ENCODE measurements at regions not wholly inside any gene's neighbourhood (a gene's known extent, or its start where the extent isn't known, plus 50 kb on each side); places are given as distances from the start of the nearest gene placed in this dataset.

DNA sequence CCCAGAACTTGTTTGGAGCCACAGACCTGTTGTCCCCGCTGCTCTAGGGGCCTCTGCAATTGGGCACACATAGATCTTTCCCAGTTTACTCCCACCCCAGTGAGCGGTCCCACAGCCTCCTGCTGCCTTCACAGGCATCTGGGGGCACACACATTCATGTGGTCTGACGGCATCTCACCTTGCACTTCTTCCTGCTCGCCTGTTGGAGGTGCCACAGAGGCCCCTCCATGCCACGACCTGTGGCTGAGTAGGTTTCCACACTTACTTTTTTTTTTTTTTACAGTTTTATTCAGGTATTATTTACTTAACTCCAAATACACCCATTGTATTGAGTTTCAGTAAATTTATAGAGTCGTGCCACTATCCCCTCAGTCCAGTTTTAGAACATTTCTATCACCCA is 68.9 kb upstream of the SEPTIN5 start (continued):
- TF ChIP-seq, protein P1, sequence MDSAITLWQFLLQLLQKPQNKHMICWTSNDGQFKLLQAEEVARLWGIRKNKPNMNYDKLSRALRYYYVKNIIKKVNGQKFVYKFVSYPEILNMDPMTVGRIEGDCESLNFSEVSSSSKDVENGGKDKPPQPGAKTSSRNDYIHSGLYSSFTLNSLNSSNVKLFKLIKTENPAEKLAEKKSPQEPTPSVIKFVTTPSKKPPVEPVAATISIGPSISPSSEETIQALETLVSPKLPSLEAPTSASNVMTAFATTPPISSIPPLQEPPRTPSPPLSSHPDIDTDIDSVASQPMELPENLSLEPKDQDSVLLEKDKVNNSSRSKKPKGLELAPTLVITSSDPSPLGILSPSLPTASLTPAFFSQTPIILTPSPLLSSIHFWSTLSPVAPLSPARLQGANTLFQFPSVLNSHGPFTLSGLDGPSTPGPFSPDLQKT (IDR thresholded peaks at IDR 0.05; ENCODE audit: borderline replicate concordance, low read depth, low read length) = no peak
- TF ChIP-seq OVOL3 (tag by site-specific recombination; IDR thresholded peaks at IDR 0.05) (no peak), KLF10 (tag by site-specific recombination; IDR thresholded peaks at IDR 0.05) (no peak)

DNA sequence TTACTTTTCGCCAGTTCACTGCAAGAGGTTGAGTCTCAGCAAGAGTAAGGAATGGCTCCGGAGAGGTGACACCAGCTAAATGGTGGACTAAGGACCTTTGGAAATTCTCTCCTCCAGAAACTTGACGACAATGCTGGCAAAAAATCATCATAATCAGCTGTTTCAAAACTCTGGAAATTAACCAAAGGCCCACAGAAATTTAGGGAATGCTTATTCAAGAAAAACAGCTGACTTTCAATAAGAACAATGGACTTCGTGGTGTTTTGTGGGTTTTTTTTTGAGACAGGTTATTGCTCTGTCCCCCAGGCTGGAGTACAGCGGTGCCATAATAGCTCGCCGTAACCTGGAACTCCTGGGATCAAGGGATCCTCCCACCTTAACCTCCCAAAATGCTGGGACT is 68.4 kb upstream of the SEPTIN5 start:
- ChIA-PET POLR2A (no interaction called here), CTCF (interaction anchor here (0.6 to 1.6 kb wide), 3 partner anchors 15 to 99 kb away, joined by 3 to 4 read pairs (median 4); no protein-coding TSS in a partner anchor)
- no peaks in the 10 kb centered on the region for H3K36me3 ChIP-seq (ENCODE audit: control insufficient read depth in 2 of 2, insufficient read depth in 1 of 2, low read length in 2 of 2)
- TF ChIP-seq ZNF138 (tag by site-specific recombination; IDR thresholded peaks at IDR 0.05; ENCODE audit: borderline replicate concordance) = no peak
- TF ChIP-seq, protein P2, sequence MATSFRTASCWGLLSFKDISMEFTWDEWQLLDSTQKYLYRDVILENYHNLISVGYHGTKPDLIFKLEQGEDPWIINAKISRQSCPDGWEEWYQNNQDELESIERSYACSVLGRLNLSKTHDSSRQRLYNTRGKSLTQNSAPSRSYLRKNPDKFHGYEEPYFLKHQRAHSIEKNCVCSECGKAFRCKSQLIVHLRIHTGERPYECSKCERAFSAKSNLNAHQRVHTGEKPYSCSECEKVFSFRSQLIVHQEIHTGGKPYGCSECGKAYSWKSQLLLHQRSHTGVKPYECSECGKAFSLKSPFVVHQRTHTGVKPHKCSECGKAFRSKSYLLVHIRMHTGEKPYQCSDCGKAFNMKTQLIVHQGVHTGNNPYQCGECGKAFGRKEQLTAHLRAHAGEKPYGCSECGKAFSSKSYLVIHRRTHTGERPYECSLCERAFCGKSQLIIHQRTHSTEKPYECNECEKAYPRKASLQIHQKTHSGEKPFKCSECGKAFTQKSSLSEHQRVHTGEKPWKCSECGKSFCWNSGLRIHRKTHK (tag by site-specific recombination; IDR thresholded peaks at IDR 0.05) = no peak
- TF ChIP-seq, protein P3, sequence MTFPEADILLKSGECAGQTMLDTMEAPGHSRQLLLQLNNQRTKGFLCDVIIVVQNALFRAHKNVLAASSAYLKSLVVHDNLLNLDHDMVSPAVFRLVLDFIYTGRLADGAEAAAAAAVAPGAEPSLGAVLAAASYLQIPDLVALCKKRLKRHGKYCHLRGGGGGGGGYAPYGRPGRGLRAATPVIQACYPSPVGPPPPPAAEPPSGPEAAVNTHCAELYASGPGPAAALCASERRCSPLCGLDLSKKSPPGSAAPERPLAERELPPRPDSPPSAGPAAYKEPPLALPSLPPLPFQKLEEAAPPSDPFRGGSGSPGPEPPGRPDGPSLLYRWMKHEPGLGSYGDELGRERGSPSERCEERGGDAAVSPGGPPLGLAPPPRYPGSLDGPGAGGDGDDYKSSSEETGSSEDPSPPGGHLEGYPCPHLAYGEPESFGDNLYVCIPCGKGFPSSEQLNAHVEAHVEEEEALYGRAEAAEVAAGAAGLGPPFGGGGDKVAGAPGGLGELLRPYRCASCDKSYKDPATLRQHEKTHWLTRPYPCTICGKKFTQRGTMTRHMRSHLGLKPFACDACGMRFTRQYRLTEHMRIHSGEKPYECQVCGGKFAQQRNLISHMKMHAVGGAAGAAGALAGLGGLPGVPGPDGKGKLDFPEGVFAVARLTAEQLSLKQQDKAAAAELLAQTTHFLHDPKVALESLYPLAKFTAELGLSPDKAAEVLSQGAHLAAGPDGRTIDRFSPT (tag by site-specific recombination; IDR thresholded peaks at IDR 0.05) = no peak
- no peak for TF ChIP-seq GLI2 (tag by site-specific recombination; IDR thresholded peaks at IDR 0.05; ENCODE audit: borderline replicate concordance, low read depth)
- TF ChIP-seq ZNF777 (tag by site-specific recombination; IDR thresholded peaks at IDR 0.05; ENCODE audit: borderline replicate concordance) = no peak
- no peak for TF ChIP-seq ZNF792 (tag by site-specific recombination; IDR thresholded peaks at IDR 0.05)
- TF ChIP-seq ZNF37A (tag by site-specific recombination; IDR thresholded peaks at IDR 0.05) = no peak
- H3K9me3 ChIP-seq (ENCODE audit: control insufficient read depth, insufficient read depth, low read depth, low read length) = no peaks in the 10 kb centered on the region
- H3K4me1 ChIP-seq (ENCODE audit: control insufficient read depth, insufficient read depth, low read length) = no peaks in the 10 kb centered on the region
- H3K27ac ChIP-seq (ENCODE audit: extremely low read depth, low read depth, low read length) = no peak overlapping the region
- H3K4me3 ChIP-seq (ENCODE audit: low read depth, low read length) = no peak overlapping the region

DNA sequence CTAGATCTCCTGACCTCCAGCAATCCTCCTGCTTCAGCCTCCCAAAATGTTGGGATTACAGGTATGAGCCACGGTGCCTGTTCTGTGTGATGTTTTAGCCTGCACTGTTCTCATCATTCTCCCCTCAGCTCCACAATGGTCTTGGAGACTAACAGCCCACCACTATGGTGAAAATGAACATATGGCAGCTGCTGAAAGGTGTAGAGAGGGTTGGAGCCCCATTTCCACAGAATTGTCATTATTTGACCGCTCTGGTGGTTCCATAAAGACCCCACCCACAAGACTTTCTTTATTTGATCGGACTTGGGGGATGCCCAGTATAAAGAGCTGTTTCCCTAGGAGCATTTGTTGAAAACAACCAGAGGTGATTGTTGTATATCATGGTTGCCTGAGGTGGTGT is 67.9 kb upstream of the SEPTIN5 start:
- no peak overlapping the region for H3K27ac ChIP-seq (ENCODE audit: extremely low read depth, low read depth, low read length)
- H3K4me3 ChIP-seq (ENCODE audit: low read depth, low read length) = no peak overlapping the region
- no peaks in the 10 kb centered on the region for H3K9me3 ChIP-seq (ENCODE audit: control insufficient read depth, insufficient read depth, low read depth, low read length)
- H3K4me1 ChIP-seq (ENCODE audit: control insufficient read depth, insufficient read depth, low read length) = no peaks in the 10 kb centered on the region
- CTCF ChIA-PET = interaction anchor here (0.6 to 1.6 kb wide), 5 partner anchors 16 to 99 kb away, joined by 3 to 6 read pairs (median 4); no protein-coding TSS in a partner anchor
- no peaks in the 10 kb centered on the region for H3K36me3 ChIP-seq (ENCODE audit: control insufficient read depth in 2 of 2, insufficient read depth in 1 of 2, low read length in 2 of 2)
- POLR2A ChIA-PET = no interaction called here
- TF ChIP-seq, protein P4, sequence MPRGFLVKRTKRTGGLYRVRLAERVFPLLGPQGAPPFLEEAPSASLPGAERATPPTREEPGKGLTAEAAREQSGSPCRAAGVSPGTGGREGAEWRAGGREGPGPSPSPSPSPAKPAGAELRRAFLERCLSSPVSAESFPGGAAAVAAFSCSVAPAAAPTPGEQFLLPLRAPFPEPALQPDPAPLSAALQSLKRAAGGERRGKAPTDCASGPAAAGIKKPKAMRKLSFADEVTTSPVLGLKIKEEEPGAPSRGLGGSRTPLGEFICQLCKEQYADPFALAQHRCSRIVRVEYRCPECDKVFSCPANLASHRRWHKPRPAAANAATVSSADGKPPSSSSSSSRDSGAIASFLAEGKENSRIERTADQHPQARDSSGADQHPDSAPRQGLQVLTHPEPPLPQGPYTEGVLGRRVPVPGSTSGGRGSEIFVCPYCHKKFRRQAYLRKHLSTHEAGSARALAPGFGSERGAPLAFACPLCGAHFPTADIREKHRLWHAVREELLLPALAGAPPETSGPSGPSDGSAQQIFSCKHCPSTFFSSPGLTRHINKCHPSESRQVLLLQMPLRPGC (tag by site-specific recombination; IDR thresholded peaks at IDR 0.05) = no peak
- TF ChIP-seq, protein P5, sequence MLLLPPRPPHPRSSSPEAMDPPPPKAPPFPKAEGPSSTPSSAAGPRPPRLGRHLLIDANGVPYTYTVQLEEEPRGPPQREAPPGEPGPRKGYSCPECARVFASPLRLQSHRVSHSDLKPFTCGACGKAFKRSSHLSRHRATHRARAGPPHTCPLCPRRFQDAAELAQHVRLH (tag by site-specific recombination; IDR thresholded peaks at IDR 0.05) = no peak
- no peak for TF ChIP-seq ZNF2 (tag by site-specific recombination; IDR thresholded peaks at IDR 0.05)
- TF ChIP-seq, protein P6, sequence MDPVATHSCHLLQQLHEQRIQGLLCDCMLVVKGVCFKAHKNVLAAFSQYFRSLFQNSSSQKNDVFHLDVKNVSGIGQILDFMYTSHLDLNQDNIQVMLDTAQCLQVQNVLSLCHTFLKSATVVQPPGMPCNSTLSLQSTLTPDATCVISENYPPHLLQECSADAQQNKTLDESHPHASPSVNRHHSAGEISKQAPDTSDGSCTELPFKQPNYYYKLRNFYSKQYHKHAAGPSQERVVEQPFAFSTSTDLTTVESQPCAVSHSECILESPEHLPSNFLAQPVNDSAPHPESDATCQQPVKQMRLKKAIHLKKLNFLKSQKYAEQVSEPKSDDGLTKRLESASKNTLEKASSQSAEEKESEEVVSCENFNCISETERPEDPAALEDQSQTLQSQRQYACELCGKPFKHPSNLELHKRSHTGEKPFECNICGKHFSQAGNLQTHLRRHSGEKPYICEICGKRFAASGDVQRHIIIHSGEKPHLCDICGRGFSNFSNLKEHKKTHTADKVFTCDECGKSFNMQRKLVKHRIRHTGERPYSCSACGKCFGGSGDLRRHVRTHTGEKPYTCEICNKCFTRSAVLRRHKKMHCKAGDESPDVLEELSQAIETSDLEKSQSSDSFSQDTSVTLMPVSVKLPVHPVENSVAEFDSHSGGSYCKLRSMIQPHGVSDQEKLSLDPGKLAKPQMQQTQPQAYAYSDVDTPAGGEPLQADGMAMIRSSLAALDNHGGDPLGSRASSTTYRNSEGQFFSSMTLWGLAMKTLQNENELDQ (tag by site-specific recombination; IDR thresholded peaks at IDR 0.05; ENCODE audit: low read depth) = no peak
- TF ChIP-seq, protein P7, sequence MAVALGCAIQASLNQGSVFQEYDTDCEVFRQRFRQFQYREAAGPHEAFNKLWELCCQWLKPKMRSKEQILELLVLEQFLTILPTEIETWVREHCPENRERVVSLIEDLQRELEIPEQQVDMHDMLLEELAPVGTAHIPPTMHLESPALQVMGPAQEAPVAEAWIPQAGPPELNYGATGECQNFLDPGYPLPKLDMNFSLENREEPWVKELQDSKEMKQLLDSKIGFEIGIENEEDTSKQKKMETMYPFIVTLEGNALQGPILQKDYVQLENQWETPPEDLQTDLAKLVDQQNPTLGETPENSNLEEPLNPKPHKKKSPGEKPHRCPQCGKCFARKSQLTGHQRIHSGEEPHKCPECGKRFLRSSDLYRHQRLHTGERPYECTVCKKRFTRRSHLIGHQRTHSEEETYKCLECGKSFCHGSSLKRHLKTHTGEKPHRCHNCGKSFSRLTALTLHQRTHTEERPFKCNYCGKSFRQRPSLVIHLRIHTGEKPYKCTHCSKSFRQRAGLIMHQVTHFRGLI (tag by site-specific recombination; IDR thresholded peaks at IDR 0.05) = no peak

Measured in HEK293 (cell line).